ENCODE measurements at regions not wholly inside any gene's neighbourhood (a gene's known extent, or its start where the extent isn't known, plus 50 kb on each side); places are given as distances from the start of the nearest gene placed in this dataset.

DNA sequence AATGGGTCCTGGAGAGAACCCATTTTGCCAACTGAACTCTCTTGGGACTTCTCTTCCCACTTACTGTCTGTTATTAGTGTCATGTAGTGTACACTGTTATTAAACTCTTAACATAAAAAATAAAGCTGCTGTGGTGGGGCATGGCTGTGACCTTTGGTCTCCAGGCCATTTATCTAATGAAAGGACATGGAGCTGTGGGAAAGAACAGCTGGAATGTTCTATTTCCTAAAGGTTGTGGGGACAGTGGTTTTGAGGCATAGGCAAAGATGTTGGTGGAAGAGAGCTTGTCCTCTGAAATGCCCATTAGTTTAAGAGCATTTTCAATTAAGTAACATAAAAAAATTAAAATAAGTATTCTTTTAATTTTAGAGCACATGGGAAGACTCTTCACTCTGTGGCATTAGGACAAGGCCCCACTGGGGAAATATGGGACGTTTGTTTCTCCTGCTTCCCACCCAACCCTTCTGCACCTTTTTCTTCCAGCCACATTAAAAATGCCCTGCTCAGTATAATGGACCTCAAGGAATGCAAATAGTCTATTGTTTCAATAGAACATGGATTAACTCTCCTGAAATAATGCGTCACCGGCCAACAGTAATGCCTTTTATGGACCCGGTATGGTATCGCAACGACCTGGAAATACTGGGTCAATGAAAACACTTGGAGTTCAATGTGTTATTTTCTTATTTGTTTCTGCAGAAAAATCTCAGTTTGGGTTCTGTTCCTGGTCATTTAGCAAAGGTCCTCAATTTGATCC is 149.6 kb downstream of the BUB3 start:
- Histone ChIP-seq H3K27ac (no peak overlapping the region), H3K36me3 (no peaks in the 10 kb centered on the region), H3K27me3 (no peaks in the 10 kb centered on the region), H3K4me1 (no peaks in the 10 kb centered on the region), H3K9me3 (no peaks in the 10 kb centered on the region), H3K4me3 (no peak overlapping the region)
- intact Hi-C loops (cut with DNase I; ENCODE audit: low total_unique reads) = no loop called here
- DNase-seq = no peak
- WGBS, 5 donors = 84 to 85% (median 85%) methylated on average over 6 of the region's 6 CpGs
- TF ChIP-seq POLR2AphosphoS5 (IDR thresholded peaks at IDR 0.05) (no peak), POLR2A (IDR thresholded peaks at IDR 0.05) (no peak), EP300 (IDR thresholded peaks at IDR 0.05) (no peak)
- TF ChIP-seq, protein P1, sequence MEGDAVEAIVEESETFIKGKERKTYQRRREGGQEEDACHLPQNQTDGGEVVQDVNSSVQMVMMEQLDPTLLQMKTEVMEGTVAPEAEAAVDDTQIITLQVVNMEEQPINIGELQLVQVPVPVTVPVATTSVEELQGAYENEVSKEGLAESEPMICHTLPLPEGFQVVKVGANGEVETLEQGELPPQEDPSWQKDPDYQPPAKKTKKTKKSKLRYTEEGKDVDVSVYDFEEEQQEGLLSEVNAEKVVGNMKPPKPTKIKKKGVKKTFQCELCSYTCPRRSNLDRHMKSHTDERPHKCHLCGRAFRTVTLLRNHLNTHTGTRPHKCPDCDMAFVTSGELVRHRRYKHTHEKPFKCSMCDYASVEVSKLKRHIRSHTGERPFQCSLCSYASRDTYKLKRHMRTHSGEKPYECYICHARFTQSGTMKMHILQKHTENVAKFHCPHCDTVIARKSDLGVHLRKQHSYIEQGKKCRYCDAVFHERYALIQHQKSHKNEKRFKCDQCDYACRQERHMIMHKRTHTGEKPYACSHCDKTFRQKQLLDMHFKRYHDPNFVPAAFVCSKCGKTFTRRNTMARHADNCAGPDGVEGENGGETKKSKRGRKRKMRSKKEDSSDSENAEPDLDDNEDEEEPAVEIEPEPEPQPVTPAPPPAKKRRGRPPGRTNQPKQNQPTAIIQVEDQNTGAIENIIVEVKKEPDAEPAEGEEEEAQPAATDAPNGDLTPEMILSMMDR (IDR thresholded peaks at IDR 0.05) = no peak

DNA sequence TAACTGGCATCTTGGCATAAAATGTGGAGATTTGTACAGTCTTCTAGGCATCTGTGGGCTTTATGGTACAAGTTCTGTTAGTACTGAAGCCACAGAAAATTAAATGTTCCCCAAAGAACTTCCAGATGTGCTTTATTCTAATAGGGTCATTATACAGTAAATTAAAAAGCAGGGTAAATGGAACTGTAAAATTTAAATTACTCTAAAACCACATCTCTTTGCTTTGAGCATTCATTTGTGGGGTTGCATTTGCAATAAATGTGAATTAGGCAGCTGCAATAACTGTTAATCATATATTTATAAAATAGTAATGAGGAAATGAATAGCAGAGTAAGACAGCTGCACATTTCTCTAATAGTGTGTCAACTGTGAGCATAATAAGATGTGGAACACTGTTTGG is 151.5 kb downstream of the BUB3 start:
- Histone ChIP-seq H3K9me3 (no peaks in the 10 kb centered on the region), H3K27me3 (no peaks in the 10 kb centered on the region), H3K27ac (no peak overlapping the region), H3K4me3 (no peak overlapping the region), H3K4me1 (no peaks in the 10 kb centered on the region), H3K36me3 (no peaks in the 10 kb centered on the region)
- TF ChIP-seq EP300 (IDR thresholded peaks at IDR 0.05) (no peak), POLR2A (IDR thresholded peaks at IDR 0.05) (no peak), POLR2AphosphoS5 (IDR thresholded peaks at IDR 0.05) (no peak)
- TF ChIP-seq, protein P1 (IDR thresholded peaks at IDR 0.05) = no peak
- DNase-seq = no peak
- intact Hi-C loops (cut with DNase I; ENCODE audit: low total_unique reads) = no loop called here

DNA sequence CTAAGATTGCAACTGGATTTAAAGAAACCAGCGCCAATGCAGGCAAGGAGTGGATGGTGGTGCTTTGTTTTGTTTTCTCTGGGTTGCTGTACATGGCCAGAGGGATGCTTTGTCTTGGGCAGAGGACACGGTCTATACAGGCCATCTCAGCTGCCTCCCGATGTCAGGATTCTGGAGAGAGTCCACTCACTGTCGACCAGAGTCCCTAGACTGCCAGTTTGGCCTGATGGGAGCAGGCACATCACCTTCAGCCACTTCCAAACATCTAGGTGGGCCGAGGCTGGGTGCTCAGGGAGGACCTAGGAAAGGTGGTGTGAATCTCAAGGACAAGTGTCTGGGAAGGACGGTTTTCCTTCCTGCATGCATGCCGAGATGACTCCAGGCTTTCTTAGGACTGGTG is 152.1 kb downstream of the BUB3 start:
- 78 to 85% (median 82%) methylated on average over 7 of the region's 7 CpGs for WGBS, 5 donors
- no peak for DNase-seq

DNA sequence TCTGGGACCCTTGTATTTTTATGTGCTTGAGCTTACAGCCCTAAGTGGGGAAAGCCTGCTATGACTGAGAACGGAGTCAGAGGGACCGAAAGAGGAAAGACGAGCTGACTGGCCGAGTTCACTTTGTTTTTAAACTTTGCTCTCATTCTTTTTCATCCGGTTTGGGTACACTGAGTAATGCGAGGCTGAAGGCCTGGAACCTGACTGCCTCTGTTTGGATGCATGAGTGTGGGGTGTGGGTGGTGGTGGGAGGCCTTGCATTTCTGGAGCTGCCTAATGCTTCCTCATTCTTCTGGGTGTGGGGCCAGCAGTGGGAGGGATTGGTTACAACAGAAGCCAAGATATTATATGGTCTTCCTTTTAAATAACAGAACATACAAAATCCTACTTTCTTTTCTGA is 155.5 kb downstream of the BUB3 start:
- 47 to 65% (median 59%) methylated on average over 6 of the region's 6 CpGs for WGBS, 5 donors
- Histone ChIP-seq H3K27ac (no peak overlapping the region), H3K4me3 (no peak overlapping the region), H3K9me3 (no peaks in the 10 kb centered on the region), H3K4me1 (no peaks in the 10 kb centered on the region), H3K27me3 (no peaks in the 10 kb centered on the region), H3K36me3 (no peaks in the 10 kb centered on the region)
- DNase-seq = peak in 1 of 2 donors; percentile 16
- TF ChIP-seq POLR2A (IDR thresholded peaks at IDR 0.05) = no peak
- TF ChIP-seq POLR2AphosphoS5 (IDR thresholded peaks at IDR 0.05) = no peak
- no peak for TF ChIP-seq EP300 (IDR thresholded peaks at IDR 0.05)
- TF ChIP-seq, protein P1 (IDR thresholded peaks at IDR 0.05) = no peak
- intact Hi-C loops (cut with DNase I; ENCODE audit: low total_unique reads) = no loop called here

More for the DNA sequence above, 152.1 kb downstream of the BUB3 start:
- intact Hi-C loops (cut with DNase I; ENCODE audit: low total_unique reads) = no loop called here
- Histone ChIP-seq H3K36me3 (no peaks in the 10 kb centered on the region), H3K27me3 (no peaks in the 10 kb centered on the region), H3K4me3 (no peak overlapping the region), H3K9me3 (no peaks in the 10 kb centered on the region), H3K4me1 (no peaks in the 10 kb centered on the region), H3K27ac (no peak overlapping the region)
- TF ChIP-seq, protein P1 (IDR thresholded peaks at IDR 0.05) = no peak
- no peak for TF ChIP-seq POLR2AphosphoS5 (IDR thresholded peaks at IDR 0.05)
- no peak for TF ChIP-seq EP300 (IDR thresholded peaks at IDR 0.05)
- TF ChIP-seq POLR2A (IDR thresholded peaks at IDR 0.05) = no peak

All from stomach (tissue), 8 donors.